Activated B cell treated with CpG ODN at 0.5 μM for 24 hours (primary cell): ENCODE measurements at regions not wholly inside any gene's neighbourhood (a gene's known extent, or its start where the extent isn't known, plus 50 kb on each side); places are given as distances from the start of the nearest gene placed in this dataset.

Experiments
- ATAC-seq: fragments of 200-7000 bp; cut with Tn5 transposase; one replicate; pipeline ENCODE4 v1.10.0; 2021; ENCODE audit warnings: low read depth, mild to moderate bottlenecking, moderate library complexity
- CTCF ChIA-PET: fragments of 350-600 bp; sonication (Branson Sonifier 250); formaldehyde crosslinking; loops from one replicate; lab custom pipeline; 2021; ENCODE audit warnings: antibody characterized with exemption; lab: Charles Lee
- POLR2A ChIA-PET: fragments of 350-600 bp; sonication (Branson Sonifier 250); formaldehyde crosslinking; loops from one replicate; lab custom pipeline; 2021; ENCODE audit warnings: antibody characterized with exemption; lab: Charles Lee
- DNase-seq: peaks from one replicate; pipeline ENCODE4 v3.0.0; 2022
- H3K27ac Mint-ChIP-seq: one replicate; pipeline ENCODE4 v1.8.0; 2020; ENCODE audit warnings: mixed read lengths
- H3K27me3 Mint-ChIP-seq: one replicate; pipeline ENCODE4 v1.8.0; 2021; ENCODE audit warnings: mixed read lengths
- H3K36me3 Mint-ChIP-seq: one replicate; pipeline ENCODE4 v1.8.0; 2021; ENCODE audit warnings: low read depth, mixed read lengths
- H3K4me1 Mint-ChIP-seq: one replicate; pipeline ENCODE4 v1.8.0; 2021; ENCODE audit warnings: mixed read lengths
- H3K4me3 Mint-ChIP-seq: one replicate; pipeline ENCODE4 v1.8.0; 2020; ENCODE audit warnings: mild to moderate bottlenecking, mixed read lengths
- H3K9me3 Mint-ChIP-seq: one replicate; pipeline ENCODE4 v1.8.0; 2020; ENCODE audit warnings: mixed read lengths
- intact Hi-C: fragments of 100-400 bp; cut with micrococcal nuclease; formaldehyde crosslinking; loops from one replicate; pipeline ENCODE4 v1.15.1; 2024
- TF ChIP-seq, protein P1 (sequence below): fragments of 200-600 bp; IDR thresholded peaks from one replicate; pipeline ENCODE4 v1.8.0; 2022; ENCODE audit warnings: antibody characterized with exemption, mild to moderate bottlenecking

DNA sequence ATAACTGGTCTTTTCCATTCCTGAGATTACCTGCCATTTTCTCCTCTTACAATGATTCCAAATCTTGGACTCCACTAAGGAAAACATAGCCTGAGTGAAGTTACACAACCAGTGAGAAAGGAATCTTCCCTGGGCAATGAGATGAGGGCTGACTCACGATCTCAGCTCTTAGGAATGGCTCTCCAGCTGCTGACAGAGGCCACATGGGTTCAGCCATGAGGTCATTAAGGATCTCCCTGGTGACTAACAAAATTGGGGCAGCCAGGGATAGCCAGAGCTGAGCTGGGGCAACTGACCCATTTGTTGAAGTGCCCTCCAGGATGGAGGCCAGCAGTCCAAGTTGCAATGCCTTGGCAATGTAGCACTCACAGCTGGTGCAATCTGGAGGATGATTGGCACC is 78.7 kb upstream of the MKLN1 start:
- Mint-ChIP-seq H3K9me3 (peaks cover 6% of the 10 kb centered on the region), H3K4me1 (no peaks in the 10 kb centered on the region), H3K27me3 (peaks cover 10% of the 10 kb centered on the region), H3K4me3 (no peak overlapping the region), H3K36me3 (no peaks in the 10 kb centered on the region), H3K27ac (no peak overlapping the region)
- intact Hi-C loops = no loop called here
- ChIA-PET CTCF (no interaction called here), POLR2A (interaction anchor here (0.5 kb wide), 1 partner anchor 561 kb away, joined by 4 read pairs; no protein-coding TSS in a partner anchor)
- TF ChIP-seq, protein P1, sequence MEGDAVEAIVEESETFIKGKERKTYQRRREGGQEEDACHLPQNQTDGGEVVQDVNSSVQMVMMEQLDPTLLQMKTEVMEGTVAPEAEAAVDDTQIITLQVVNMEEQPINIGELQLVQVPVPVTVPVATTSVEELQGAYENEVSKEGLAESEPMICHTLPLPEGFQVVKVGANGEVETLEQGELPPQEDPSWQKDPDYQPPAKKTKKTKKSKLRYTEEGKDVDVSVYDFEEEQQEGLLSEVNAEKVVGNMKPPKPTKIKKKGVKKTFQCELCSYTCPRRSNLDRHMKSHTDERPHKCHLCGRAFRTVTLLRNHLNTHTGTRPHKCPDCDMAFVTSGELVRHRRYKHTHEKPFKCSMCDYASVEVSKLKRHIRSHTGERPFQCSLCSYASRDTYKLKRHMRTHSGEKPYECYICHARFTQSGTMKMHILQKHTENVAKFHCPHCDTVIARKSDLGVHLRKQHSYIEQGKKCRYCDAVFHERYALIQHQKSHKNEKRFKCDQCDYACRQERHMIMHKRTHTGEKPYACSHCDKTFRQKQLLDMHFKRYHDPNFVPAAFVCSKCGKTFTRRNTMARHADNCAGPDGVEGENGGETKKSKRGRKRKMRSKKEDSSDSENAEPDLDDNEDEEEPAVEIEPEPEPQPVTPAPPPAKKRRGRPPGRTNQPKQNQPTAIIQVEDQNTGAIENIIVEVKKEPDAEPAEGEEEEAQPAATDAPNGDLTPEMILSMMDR = no peak
- no peak for DNase-seq
- ATAC-seq = no peak

DNA sequence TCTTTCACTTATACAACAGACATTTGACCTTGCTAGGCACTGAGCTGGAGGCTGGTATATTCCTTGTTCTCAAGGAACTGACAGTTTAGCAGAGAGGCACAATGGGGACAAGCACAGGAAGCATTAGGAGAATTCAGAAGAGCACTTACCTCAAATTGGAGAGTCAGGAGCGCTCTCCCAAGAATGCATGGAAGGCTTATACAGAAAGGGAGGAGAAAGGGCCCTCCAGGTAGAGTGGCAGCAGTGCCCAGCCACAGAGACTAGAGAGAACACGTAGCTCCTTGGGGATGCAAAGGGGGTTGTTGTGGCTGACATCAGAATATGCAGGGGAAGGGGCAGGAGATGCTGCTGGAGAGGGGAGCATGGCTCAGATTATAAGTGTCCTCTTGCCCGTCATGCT is 78.2 kb upstream of the MKLN1 start:
- ATAC-seq (no peak), DNase-seq (no peak)
- H3K4me1 Mint-ChIP-seq = no peaks in the 10 kb centered on the region
- H3K36me3 Mint-ChIP-seq = no peaks in the 10 kb centered on the region
- intact Hi-C loops = no loop called here
- H3K27me3 Mint-ChIP-seq = peaks cover 10% of the 10 kb centered on the region
- CTCF ChIA-PET = no interaction called here
- TF ChIP-seq, protein P1 = no peak
- no peak overlapping the region for H3K4me3 Mint-ChIP-seq
- no peak overlapping the region for H3K27ac Mint-ChIP-seq
- H3K9me3 Mint-ChIP-seq = peaks cover 9% of the 10 kb centered on the region
- POLR2A ChIA-PET = no interaction called here

DNA sequence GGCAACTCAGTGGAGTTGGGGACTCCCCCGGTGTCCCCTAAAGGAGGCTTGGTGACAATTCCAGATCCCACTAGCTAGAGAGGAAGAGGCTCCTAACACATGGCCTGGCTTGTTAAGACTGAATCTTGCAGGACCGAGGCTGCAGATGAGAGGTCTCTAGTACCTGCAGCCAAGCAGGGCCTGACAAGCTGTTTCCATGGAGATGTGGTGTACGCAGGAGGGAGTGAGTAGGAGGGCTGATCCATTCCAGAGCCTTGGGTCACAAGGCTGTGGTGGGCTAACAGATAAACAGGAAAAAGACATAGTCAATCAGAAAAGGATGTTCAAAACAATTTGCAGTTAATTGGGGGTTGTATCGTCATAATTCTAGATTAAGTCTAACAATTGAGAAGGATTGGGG is 77.3 kb upstream of the MKLN1 start:
- Mint-ChIP-seq H3K27ac (no peak overlapping the region), H3K9me3 (peaks cover 15% of the 10 kb centered on the region), H3K27me3 (peaks cover 10% of the 10 kb centered on the region), H3K36me3 (peaks cover 4% of the 10 kb centered on the region), H3K4me3 (no peak overlapping the region), H3K4me1 (no peaks in the 10 kb centered on the region)
- CTCF ChIA-PET = no interaction called here
- intact Hi-C loops = no loop called here
- no peak for DNase-seq
- POLR2A ChIA-PET = no interaction called here
- TF ChIP-seq, protein P1 = no peak
- ATAC-seq = no peak

DNA sequence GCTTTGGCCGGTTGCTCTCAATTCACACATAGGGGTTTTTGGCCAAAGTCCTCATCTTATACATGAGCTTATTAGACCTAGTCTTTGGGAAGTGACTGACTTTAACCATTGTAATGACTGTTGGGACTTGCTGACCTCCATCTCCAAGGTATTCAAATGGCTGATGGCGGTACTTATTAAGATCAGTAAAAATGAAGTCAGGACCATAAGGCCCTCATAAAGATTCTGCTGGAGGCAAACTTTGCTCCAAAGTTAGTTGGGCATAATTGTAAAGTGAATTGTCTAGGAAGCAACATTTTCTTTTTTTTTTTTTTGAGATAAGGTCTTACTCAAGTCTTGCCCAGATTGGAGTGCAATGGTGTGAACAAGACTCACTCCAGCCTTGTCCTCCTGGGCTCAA is 76.3 kb upstream of the MKLN1 start:
- Mint-ChIP-seq H3K36me3 (peaks cover 4% of the 10 kb centered on the region), H3K27ac (no peak overlapping the region), H3K4me1 (no peaks in the 10 kb centered on the region), H3K9me3 (peaks cover 15% of the 10 kb centered on the region), H3K27me3 (peaks cover 10% of the 10 kb centered on the region), H3K4me3 (no peak overlapping the region)
- DNase-seq (no peak), ATAC-seq (no peak)
- TF ChIP-seq, protein P1 = no peak
- intact Hi-C loops = no loop called here
- CTCF ChIA-PET = interaction anchor here (0.6 kb wide), 1 partner anchor 374 kb away, joined by 3 read pairs; no protein-coding TSS in a partner anchor
- POLR2A ChIA-PET = no interaction called here

DNA sequence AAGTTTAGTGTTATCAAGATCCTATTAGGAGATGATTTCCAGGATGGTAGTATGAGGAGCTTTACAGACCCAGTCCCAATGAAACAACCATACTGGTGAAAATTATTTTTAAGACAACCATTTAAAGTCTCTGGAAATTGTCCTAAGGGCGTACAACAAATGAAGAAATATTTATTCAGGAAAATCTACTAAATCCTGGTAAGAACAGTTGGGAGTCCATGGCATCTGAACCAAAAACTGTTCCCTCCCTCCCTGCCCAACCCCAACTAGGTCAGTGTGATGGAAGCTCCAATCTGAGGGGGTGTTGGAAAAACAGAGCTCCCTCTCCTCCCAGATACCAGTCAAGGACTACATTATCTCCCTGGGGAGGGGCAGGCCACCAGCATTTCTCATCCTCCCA is 74.7 kb upstream of the MKLN1 start:
- DNase-seq (no peak), ATAC-seq (no peak)
- Mint-ChIP-seq H3K27me3 (peaks cover 10% of the 10 kb centered on the region), H3K9me3 (peaks cover 15% of the 10 kb centered on the region), H3K4me1 (no peaks in the 10 kb centered on the region), H3K36me3 (peaks cover 4% of the 10 kb centered on the region), H3K27ac (no peak overlapping the region), H3K4me3 (no peak overlapping the region)
- ChIA-PET POLR2A (interaction anchor here (0.6 to 0.7 kb wide), 2 partner anchors 18 to 82 kb away, joined by 3 to 7 read pairs; no protein-coding TSS in a partner anchor), CTCF (no interaction called here)
- intact Hi-C loops = no loop called here
- TF ChIP-seq, protein P1 = no peak
